H1 (cell line): ENCODE measurements at regions not wholly inside any gene's neighbourhood (a gene's known extent, or its start where the extent isn't known, plus 50 kb on each side); places are given as distances from the start of the nearest gene placed in this dataset.

Experiments
- BACH1 ChIP-seq: IDR thresholded peaks from 2 replicates; pipeline ENCODE4 v1.6.1; 2012; ENCODE audit warnings: low read length, improper control_type of control experiment
- BRCA1 ChIP-seq: IDR thresholded peaks from 2 replicates; pipeline ENCODE4 v1.6.1; 2012; ENCODE audit warnings: low read depth, low read length, improper control_type of control experiment
- CTCF ChIP-seq, 3 experiments: IDR thresholded peaks; 1 replicate in 2 of 3; 2 replicates in 1 of 3; pipeline versions ENCODE4 v1.5.1 to v1.6.1; 2011; ENCODE audit warnings: low read length in 3 of 3, mild to moderate bottlenecking in 3 of 3, inconsistent platforms in 2 of 3, low read depth in 1 of 3, moderate library complexity in 1 of 3; ENCODE audit not compliant: insufficient read depth in 1 of 3; ENCODE audit errors: control extremely low read depth in 1 of 3
- EGR1 ChIP-seq: IDR thresholded peaks from 2 replicates; pipeline ENCODE4 v1.6.1; 2011; ENCODE audit warnings: low read depth, low read length, borderline replicate concordance
- EP300 ChIP-seq, 2 experiments: IDR thresholded peaks; 1 replicate in 1 of 2; 2 replicates in 1 of 2; pipeline ENCODE4 v1.6.1; 2011 to 2012; ENCODE audit warnings: low read depth in 2 of 2, low read length in 2 of 2, mild to moderate bottlenecking in 2 of 2, borderline replicate concordance in 1 of 2, inconsistent platforms in 1 of 2, moderate library complexity in 1 of 2
- JUN ChIP-seq: IDR thresholded peaks from 2 replicates; pipeline ENCODE4 v1.6.1; 2011; ENCODE audit warnings: low read depth, mild to moderate bottlenecking, improper control_type of control experiment, low read length
- PHF8 ChIP-seq: fragments of 200-600 bp; sonication (generic); conservative IDR thresholded peaks from 2 replicates; pipeline ENCODE4 v1.7.1; 2012; ENCODE audit warnings: low read depth, mild to moderate bottlenecking, inconsistent platforms, low read length, moderate library complexity
- POLR2A ChIP-seq, 2 experiments: IDR thresholded peaks; 1 replicate in 1 of 2; 2 replicates in 1 of 2; pipeline ENCODE4 v1.6.1; 2011; ENCODE audit warnings: low read depth in 2 of 2, low read length in 2 of 2, mild to moderate bottlenecking in 2 of 2; ENCODE audit errors: control extremely low read depth in 1 of 2
- POLR2AphosphoS5 ChIP-seq: IDR thresholded peaks from 2 replicates; pipeline ENCODE4 v1.6.1; 2011; ENCODE audit warnings: low read depth, low read length
- RFX5 ChIP-seq: IDR thresholded peaks from 2 replicates; pipeline ENCODE4 v1.6.1; 2011; ENCODE audit warnings: low read depth, low read length, improper control_type of control experiment, borderline replicate concordance
- RXRA ChIP-seq: IDR thresholded peaks from 2 replicates; pipeline ENCODE4 v1.6.1; 2011; ENCODE audit warnings: low read depth, mild to moderate bottlenecking, low read length, moderate library complexity; ENCODE audit not compliant: insufficient read depth
- TAF1 ChIP-seq: IDR thresholded peaks from 2 replicates; pipeline ENCODE4 v1.6.1; 2011; ENCODE audit warnings: mild to moderate bottlenecking, low read depth, low read length
- TCF12 ChIP-seq: IDR thresholded peaks from 2 replicates; pipeline ENCODE4 v1.6.1; 2011; ENCODE audit warnings: low read depth, mild to moderate bottlenecking, low read length

GRCh38 chr4:178993306-178993705 is 1551.1 kb upstream of the AGA start:
- TF ChIP-seq PHF8: no peak
- no peak for TF ChIP-seq RXRA
- no peak for TF ChIP-seq POLR2AphosphoS5
- TF ChIP-seq POLR2A (IDR thresholded peaks at IDR 0.05; ENCODE audit: control extremely low read depth in 1 of 2, low read depth in 2 of 2, low read length in 2 of 2): no peak
- TF ChIP-seq EGR1: no peak
- no peak for TF ChIP-seq CTCF (IDR thresholded peaks at IDR 0.05; ENCODE audit: control extremely low read depth in 1 of 3, insufficient read depth in 1 of 3, low read depth in 1 of 3, low read length in 3 of 3)
- no peak for TF ChIP-seq JUN
- no peak for TF ChIP-seq BRCA1
- no peak for TF ChIP-seq TCF12
- TF ChIP-seq EP300 (IDR thresholded peaks at IDR 0.05; ENCODE audit: borderline replicate concordance in 1 of 2, low read depth in 2 of 2, low read length in 2 of 2): no peak
- TF ChIP-seq TAF1: no peak
- no peak for TF ChIP-seq RFX5
- no peak for TF ChIP-seq BACH1
